Right renal pelvis (tissue), 4 donors: ENCODE measurements at regions not wholly inside any gene's neighbourhood (a gene's known extent, or its start where the extent isn't known, plus 50 kb on each side); places are given as distances from the start of the nearest gene placed in this dataset.
"Not testable (repeated sequence)": the region's sequence is repeated elsewhere in the genome, so short reads cannot be mapped to it uniquely, and the experiment has no call there.

Experiments used
- DNase-seq, 4 donors: peaks; one replicate each; pipeline ENCODE4 v3.0.0-alpha.2; 2013; ENCODE audit warnings: low read depth in 4 of 4, low spot score in 3 of 4, missing footprints in 1 of 4

GRCh38 chr7:66571568-66571967 lies 57.1 kb upstream of the KCTD7 start:
- no peak for DNase-seq

GRCh38 chr7:66573782-66574495 lies 54.7 kb upstream of the KCTD7 start:
- DNase-seq = not testable (repeated sequence)

GRCh38 chr7:66574768-66575167 lies 53.9 kb upstream of the KCTD7 start:
- not testable (repeated sequence) for DNase-seq

- no peak for DNase-seq
Observed at GRCh38 chr7:66575398-66575797, 53.3 kb upstream of the KCTD7 start.

- no peak for DNase-seq
Observed at GRCh38 chr7:66576646-66577045, 52.0 kb upstream of the KCTD7 start.
